Right renal cortex interstitium (tissue), 3 donors: ENCODE measurements at regions not wholly inside any gene's neighbourhood (a gene's known extent, or its start where the extent isn't known, plus 50 kb on each side); places are given as distances from the start of the nearest gene placed in this dataset.
"Not testable (repeated sequence)": the region's sequence is repeated elsewhere in the genome, so short reads cannot be mapped to it uniquely, and the experiment has no call there.

Source experiments
- DNase-seq, 3 donors: peaks; one replicate each; pipeline ENCODE4 v3.0.0-alpha.2; 2013; ENCODE audit warnings: low read depth in 3 of 3, low spot score in 2 of 3

- no peak for DNase-seq
These were observed 338.7 kb downstream of the LRRIQ3 start for GRCh38 chr1:73859227-73859626.

GRCh38 chr1:73854527-73854926, 343.4 kb downstream of the LRRIQ3 start:
- DNase-seq: no peak

GRCh38 chr1:73842436-73842835, 355.5 kb downstream of the LRRIQ3 start:
- DNase-seq: no peak

GRCh38 chr1:73839922-73840321, 358.1 kb downstream of the LRRIQ3 start:
- no peak for DNase-seq

GRCh38 chr1:73832276-73833181, 365.4 kb downstream of the LRRIQ3 start:
- DNase-seq: no peak

GRCh38 chr1:73827283-73827682, 370.7 kb downstream of the LRRIQ3 start:
- not testable (repeated sequence) for DNase-seq

- no peak for DNase-seq
These were observed 373.9 kb downstream of the LRRIQ3 start for GRCh38 chr1:73824065-73824464.

- DNase-seq: no peak
These were observed 376.5 kb downstream of the LRRIQ3 start for GRCh38 chr1:73821520-73821919.

- no peak for DNase-seq
These were observed 377.1 kb downstream of the LRRIQ3 start for GRCh38 chr1:73820843-73821242.

GRCh38 chr1:73813716-73814115, 384.3 kb downstream of the LRRIQ3 start:
- DNase-seq: no peak

- no peak for DNase-seq
These were observed 384.7 kb downstream of the LRRIQ3 start for GRCh38 chr1:73813236-73813635.

- DNase-seq: no peak
These were observed 386.2 kb downstream of the LRRIQ3 start for GRCh38 chr1:73811798-73812197.

- DNase-seq: no peak
These were observed 393.0 kb downstream of the LRRIQ3 start for GRCh38 chr1:73804935-73805334.

- DNase-seq: no peak
These were observed 394.6 kb downstream of the LRRIQ3 start for GRCh38 chr1:73803380-73803779.

GRCh38 chr1:73801912-73802429, 396.0 kb downstream of the LRRIQ3 start:
- no peak for DNase-seq

GRCh38 chr1:73800376-73800775, 397.6 kb downstream of the LRRIQ3 start:
- no peak for DNase-seq

- no peak for DNase-seq
These were observed 408.0 kb downstream of the LRRIQ3 start for GRCh38 chr1:73789965-73790364.

- no peak for DNase-seq
These were observed 413.9 kb downstream of the LRRIQ3 start for GRCh38 chr1:73784026-73784425.

- no peak for DNase-seq
These were observed 414.6 kb downstream of the LRRIQ3 start for GRCh38 chr1:73783352-73783751.

- no peak for DNase-seq
These were observed 415.1 kb downstream of the LRRIQ3 start for GRCh38 chr1:73782901-73783300.

GRCh38 chr1:73781251-73781650, 416.7 kb downstream of the LRRIQ3 start:
- DNase-seq: no peak

- DNase-seq: no peak
These were observed 419.5 kb downstream of the LRRIQ3 start for GRCh38 chr1:73778471-73778870.
